ENCODE measurements at regions not wholly inside any gene's neighbourhood (a gene's known extent, or its start where the extent isn't known, plus 50 kb on each side); places are given as distances from the start of the nearest gene placed in this dataset.
"Not testable (repeated sequence)": the region's sequence is repeated elsewhere in the genome, so short reads cannot be mapped to it uniquely, and the experiment has no call there.

GRCh38 chr5:88666761-88667495, 216.1 kb downstream of the MEF2C start:
- no peak for DNase-seq (ENCODE audit: low spot score)

DNA sequence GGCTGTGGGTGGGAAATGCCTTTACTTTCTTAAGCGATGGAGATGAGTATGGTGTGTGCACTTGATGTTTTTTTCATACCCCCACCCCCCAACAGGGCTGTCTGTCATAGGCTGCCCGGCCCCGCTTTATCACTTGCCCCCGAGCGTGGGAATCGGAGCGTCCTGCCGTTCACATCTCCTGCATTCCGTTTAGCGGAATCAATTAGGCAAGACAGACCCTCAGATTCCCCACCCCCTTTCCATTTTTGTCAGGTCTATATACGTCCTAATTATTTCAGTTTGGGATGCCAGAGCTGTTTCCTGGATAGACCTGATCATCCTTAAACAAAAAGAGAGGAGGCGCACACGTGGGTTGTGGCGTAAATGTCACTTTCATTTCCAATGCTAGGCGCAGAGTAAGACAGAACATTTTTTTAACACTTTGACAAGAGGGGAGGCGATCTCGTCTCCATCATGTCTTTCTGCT, 217.2 kb downstream of the MEF2C start:
- no peak for DNase-seq (ENCODE audit: low spot score)

GRCh38 chr5:88664645-88665044, 218.3 kb downstream of the MEF2C start:
- no peak for DNase-seq (ENCODE audit: low spot score)

DNA sequence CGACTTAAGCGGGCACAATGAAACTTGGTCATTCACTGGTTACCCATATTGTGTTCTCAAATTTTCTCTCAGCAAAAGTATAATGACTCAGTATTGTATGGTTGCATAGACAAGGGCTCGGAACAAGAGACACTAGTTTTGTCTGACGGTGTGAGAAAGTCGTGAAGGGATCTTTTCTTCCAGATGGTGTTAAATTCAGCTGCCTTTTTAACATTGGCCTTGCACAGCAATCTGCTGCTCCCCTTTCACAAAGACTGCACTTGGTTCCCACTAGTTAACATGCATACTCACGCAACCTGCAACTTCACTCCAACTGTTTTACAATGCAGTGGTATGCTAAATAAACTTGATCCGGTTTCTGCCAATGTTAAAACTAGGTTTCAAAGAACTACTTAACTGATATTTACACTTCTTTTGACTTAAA, 219.2 kb downstream of the MEF2C start:
- DNase-seq (ENCODE audit: low spot score) = no peak

DNA sequence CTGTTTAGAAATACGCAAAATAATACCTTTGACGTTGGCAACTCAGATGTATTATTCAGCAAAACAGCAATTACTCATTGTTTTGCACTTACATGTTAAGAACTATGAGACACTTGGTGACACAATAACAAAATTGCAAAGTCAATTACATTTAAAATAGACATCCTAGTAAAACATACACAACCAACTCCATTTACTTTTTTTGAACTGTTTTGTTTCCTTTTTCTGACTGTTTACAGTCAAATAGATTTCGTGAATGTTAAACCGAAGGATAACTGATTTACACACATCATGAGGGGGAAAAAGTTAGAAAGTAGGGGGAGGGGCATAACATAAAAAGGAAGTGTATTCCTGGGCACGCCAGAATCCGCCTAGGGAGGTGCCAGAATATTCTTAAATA, 220.1 kb downstream of the MEF2C start:
- DNase-seq (ENCODE audit: low spot score) = no peak

GRCh38 chr5:88661806-88662207, 221.2 kb downstream of the MEF2C start:
- DNase-seq (ENCODE audit: low spot score) = no peak

DNA sequence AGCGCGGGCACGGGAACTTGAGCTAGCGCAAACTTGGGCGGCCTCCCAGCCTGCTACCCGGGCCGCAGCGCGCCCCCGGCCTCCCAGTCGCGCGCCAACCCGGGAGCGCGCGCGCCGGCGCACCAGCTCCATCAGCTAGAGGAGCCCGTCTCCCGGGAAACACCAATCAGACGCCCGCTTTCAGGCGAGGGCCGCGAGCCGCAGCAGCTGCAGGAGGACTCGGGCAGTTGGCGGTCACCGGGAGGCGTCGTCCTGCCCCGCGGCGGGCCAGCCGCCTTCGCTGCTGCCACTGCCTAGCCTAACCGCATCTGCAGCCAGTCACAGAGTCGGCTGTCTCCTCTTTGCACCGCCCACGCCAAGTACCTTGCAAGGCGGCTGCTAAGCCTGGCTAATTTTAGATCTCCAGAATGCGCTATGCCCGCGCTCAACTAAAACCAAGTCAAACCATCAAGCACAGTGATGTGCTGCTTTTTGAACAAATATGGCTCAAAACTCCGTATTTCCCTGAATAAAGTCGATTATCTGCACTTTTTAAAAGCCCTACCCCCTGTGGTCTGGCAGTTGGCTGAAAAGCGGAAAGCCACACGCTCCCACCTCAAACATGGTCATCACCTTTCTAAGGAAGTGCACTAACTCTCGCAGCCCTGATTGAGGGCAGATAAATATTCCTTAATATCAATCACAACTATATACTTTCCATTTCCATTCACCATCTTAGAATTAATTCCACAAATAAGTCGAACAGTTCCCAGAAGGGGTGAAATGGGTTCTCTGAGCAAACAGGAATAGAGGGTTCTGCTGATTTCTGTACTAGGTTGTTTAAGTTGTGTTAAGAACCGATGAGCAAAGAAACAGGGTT, 221.8 kb downstream of the MEF2C start:
- peak; percentile 68 for DNase-seq (ENCODE audit: low spot score)

- DNase-seq (ENCODE audit: low spot score) = peak; percentile 51
Measured at GRCh38 chr5:88660264-88660946, 222.6 kb downstream of the MEF2C start.

GRCh38 chr5:88659529-88660263, 223.3 kb downstream of the MEF2C start:
- DNase-seq (ENCODE audit: low spot score) = no peak

DNA sequence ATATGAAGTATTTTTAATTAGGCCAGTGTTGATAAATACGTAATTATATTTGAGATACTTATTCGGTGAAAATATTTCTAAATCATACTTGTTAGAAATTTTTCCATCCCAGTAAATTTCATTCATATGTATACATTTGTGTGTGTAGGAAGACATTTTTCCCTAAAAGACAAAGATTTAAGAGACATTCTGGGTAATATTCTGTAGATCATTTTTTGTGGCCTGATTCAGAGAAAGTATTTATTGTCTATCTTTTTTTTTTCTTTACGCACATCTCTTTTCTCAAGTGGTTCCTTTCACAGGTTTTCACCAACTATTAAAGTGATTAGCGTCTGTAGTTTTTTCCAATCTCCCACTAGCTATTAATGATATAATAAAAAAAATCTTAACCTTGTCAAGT, 224.1 kb downstream of the MEF2C start:
- DNase-seq (ENCODE audit: low spot score) = no peak

DNA sequence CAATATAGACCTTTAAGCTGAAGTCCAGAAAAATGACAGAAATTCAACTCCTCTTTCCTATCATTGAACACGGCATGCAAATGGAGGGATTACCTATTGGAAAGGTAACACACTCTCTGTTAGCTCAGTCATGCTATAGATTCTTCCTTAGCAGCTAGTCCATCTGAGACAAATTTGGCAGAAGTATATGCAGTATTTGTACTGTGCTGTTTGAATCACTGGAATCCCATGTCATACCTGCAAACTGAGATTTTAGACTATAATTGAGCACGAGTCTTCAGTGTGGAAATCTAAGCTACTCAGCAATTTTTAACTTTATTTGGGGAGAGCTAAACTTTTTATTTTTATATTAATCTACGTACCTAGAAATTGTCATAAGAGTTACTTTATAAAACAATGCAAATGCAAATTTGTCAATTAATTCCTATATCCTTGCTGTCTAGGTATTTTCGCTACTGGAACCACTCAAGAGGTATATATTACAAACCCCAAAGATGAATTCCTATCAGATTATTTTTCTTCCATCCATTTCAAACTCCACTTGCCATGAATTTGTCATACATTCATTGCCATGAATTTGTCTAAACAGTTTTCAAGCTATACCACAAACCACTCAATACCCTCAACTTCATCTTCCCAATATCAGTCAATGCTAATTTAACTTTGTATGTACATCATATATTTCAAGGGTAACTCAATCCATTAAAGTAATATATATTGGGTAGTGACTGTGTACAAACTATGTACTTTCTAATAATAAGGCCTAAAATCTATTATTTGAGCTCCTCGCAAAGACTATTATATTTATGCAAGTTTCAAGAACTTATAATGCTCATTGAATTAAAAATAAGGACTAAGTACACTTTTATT, 224.8 kb downstream of the MEF2C start:
- no peak for DNase-seq (ENCODE audit: low spot score)

- no peak for DNase-seq (ENCODE audit: low spot score)
Measured at GRCh38 chr5:88657136-88657535, 225.8 kb downstream of the MEF2C start.

DNA sequence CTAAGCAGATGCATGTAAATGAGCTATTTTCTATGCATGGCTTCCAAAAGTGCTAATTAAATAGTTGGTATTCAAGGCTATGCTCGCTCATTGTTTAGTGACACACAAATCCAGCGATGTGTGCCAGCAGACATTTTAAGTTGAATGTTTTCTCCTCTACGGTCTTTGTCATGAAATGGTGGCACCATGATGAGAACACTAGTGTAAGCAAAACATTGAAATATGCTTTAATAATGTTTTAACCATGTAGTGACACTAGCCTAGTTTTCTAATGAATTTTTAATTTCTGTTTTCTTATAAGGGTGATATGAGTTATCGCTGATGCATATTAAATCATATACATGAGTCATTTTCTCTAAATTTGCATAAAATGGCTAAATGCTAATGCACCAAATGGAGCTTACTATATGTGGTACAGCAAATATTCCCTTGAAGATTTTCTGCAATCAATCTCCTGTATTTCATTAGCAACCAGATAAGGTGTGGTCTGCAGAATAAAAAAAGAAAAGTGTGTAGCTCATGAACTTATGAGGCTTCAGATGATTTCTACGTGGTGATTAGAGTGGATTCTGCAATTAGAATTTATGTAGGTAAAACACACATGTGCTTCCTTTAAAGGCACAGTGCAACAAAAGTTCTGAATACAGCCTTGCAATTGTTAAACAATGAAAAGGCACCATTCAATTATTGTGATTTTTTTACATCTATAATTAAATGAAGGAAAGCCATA, 226.6 kb downstream of the MEF2C start:
- no peak for DNase-seq (ENCODE audit: low spot score)

DNA sequence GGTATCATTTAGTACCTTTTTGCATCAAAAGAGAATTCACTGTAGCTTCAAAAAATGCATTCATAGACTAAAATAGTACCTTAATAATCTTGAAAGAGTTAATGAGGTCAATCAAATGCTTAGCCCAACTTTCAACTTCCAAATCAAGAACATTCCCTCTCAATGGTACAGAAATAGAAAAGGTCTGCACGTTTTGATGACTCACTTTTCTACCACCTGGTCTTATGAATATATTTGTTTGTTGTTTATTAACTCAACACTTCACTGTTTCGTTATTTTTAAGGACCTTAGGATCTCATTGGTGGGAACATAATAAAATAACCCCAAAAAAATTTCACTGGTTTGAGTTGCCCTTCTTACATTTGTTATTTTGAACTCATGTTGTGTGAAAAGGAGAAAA, 229.5 kb downstream of the MEF2C start:
- DNase-seq (ENCODE audit: low spot score) = no peak

DNA sequence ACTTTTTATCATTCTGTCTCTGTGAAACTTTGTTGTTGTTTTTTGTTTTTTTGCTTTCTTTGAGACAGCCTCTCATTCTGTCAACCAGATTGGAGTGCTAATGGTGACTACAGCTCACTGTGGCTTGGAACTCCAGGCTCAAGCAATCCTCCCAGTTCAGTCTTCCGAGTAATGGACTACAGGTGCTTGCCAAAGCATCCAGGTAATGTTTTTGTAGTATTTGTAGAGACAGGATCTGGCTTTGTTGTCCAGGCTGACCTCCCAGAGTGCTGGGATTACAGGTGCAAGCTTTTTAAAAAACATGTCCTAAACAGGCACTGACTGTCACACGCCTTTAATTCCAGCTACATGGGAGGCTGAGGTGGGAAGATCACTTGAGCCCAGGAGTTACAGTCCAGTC, 235.1 kb downstream of the MEF2C start:
- no peak for DNase-seq (ENCODE audit: low spot score)

- DNase-seq (ENCODE audit: low spot score) = no peak
Measured at GRCh38 chr5:88646866-88647265, 236.1 kb downstream of the MEF2C start.

- DNase-seq (ENCODE audit: low spot score) = no peak
Measured at GRCh38 chr5:88644676-88645075, 238.3 kb downstream of the MEF2C start.

DNA sequence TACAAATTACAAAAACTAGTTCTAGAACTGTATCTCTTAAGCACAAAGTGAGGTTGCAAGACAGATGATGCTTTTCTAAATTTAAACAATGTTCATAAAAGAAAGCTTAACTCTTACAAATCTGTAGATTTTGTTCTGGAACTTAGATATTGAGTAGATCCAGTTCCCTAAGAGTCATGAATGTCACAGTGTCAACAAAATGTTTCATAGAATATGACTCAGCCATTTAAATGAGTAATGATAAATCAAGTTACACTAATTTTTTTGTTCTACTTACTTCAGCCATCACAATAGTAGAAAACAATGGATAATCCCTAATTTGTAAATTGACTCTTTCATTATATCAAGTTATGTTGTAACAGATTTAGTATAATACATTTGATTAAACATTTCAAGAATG, 239.7 kb downstream of the MEF2C start:
- DNase-seq (ENCODE audit: low spot score) = no peak

DNA sequence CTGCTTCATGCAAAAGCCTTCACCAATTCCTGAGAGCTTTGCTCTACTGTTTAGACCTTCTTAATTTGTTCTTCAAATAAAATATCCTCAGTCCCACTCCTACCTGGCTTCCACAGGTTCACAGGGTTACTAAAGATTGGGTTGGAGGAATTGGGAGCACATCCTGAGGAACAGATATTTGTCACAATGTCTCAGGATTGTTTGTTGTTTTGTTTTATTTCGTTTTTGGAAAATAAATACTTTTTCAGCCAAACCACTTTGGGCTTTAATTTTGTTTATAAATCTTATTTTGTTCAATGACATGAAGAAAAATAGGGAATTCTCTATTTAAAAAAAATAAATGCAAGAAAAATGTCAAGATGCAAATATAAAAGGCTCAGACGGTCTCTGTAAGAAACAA, 249.0 kb downstream of the MEF2C start:
- DNase-seq (ENCODE audit: low spot score) = no peak

- not testable (repeated sequence) for DNase-seq (ENCODE audit: low spot score)
Measured at GRCh38 chr5:88622890-88623289, 260.1 kb downstream of the MEF2C start.

Data from kidney tubule cell (primary cell).